ENCODE measurements at regions not wholly inside any gene's neighbourhood (a gene's known extent, or its start where the extent isn't known, plus 50 kb on each side); places are given as distances from the start of the nearest gene placed in this dataset.

DNA sequence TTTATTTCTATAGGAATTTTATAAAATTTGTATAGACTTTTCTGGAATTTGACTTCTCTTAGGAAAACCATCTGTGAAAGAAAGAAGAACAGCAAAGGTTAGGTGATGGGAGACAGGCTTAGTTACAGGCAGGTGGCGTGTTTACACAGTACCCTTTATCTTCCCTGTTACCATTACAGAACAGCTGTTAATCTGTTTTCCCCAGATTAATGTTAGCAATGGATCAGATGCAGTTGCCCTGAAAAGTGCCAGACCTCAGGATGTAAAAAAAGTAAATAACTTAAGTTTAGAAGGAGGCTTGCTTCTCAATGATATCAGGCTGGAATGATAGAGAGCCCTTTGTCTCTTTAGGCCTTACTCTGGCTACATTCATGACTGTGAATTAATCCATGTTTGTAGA is 1186.5 kb upstream of the TENM4 start:
- TF ChIP-seq, protein P1, sequence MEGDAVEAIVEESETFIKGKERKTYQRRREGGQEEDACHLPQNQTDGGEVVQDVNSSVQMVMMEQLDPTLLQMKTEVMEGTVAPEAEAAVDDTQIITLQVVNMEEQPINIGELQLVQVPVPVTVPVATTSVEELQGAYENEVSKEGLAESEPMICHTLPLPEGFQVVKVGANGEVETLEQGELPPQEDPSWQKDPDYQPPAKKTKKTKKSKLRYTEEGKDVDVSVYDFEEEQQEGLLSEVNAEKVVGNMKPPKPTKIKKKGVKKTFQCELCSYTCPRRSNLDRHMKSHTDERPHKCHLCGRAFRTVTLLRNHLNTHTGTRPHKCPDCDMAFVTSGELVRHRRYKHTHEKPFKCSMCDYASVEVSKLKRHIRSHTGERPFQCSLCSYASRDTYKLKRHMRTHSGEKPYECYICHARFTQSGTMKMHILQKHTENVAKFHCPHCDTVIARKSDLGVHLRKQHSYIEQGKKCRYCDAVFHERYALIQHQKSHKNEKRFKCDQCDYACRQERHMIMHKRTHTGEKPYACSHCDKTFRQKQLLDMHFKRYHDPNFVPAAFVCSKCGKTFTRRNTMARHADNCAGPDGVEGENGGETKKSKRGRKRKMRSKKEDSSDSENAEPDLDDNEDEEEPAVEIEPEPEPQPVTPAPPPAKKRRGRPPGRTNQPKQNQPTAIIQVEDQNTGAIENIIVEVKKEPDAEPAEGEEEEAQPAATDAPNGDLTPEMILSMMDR (conservative IDR thresholded peaks at IDR 0.05; ENCODE audit: low read depth, low read length), result no peak
- TF ChIP-seq BHLHE40 (IDR thresholded peaks at IDR 0.05; ENCODE audit: low read depth, low read length), result no peak
- no peak for TF ChIP-seq POLR2A (IDR thresholded peaks at IDR 0.05; ENCODE audit: low read depth, low read length)
